ENCODE measurements at regions not wholly inside any gene's neighbourhood (a gene's known extent, or its start where the extent isn't known, plus 50 kb on each side); places are given as distances from the start of the nearest gene placed in this dataset.

DNA sequence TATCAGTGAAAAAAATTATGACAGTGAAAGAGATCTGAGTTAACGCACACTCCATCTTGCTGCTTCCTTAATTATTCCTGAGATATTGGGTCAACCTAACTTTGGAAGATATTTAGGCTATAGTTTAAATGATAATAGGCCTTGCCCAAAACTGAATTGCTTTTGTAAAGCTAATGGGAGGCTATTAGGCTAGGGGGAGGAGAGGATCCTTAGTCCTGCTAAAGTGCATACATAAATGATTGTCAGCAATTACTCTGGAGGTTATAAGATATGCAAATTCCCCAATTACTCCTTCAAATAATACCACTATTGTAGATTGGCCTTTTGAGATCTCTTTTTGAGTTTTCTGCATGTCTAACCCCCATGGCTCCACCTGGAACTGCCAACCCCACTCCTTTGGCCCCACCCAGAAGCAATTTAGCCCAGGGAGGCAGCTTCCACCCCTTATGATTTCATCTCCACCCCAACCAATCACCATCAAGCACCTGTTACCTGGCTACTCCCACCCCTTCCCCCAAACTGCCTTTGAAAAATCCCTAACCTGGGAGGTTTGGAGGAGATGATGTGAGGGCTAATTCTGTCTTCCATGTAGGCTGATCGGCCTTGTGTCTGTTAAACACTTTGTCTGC lies 509.3 kb upstream of the TGFBR2 start:
- no peak overlapping the region for H3K4me3 ChIP-seq (ENCODE audit: insufficient read depth, low read length, poor library complexity, severe bottlenecking)
- no peaks in the 10 kb centered on the region for H3K27me3 ChIP-seq (ENCODE audit: low read length)
- no peaks in the 10 kb centered on the region for H3K9me2 ChIP-seq (replicated peaks; ENCODE audit: insufficient read depth, low read length)
- no peak overlapping the region for H3K4me2 ChIP-seq (ENCODE audit: low read depth, low read length, poor library complexity, severe bottlenecking)
- no peak overlapping the region for H2AFZ ChIP-seq (ENCODE audit: low read depth, low read length, severe bottlenecking)
- H3K36me3 ChIP-seq (ENCODE audit: low read length), result no peaks in the 10 kb centered on the region
- no peak for TF ChIP-seq EZH2phosphoT487 (conservative IDR thresholded peaks at IDR 0.05; ENCODE audit: low read length)
- TF ChIP-seq, protein P1, sequence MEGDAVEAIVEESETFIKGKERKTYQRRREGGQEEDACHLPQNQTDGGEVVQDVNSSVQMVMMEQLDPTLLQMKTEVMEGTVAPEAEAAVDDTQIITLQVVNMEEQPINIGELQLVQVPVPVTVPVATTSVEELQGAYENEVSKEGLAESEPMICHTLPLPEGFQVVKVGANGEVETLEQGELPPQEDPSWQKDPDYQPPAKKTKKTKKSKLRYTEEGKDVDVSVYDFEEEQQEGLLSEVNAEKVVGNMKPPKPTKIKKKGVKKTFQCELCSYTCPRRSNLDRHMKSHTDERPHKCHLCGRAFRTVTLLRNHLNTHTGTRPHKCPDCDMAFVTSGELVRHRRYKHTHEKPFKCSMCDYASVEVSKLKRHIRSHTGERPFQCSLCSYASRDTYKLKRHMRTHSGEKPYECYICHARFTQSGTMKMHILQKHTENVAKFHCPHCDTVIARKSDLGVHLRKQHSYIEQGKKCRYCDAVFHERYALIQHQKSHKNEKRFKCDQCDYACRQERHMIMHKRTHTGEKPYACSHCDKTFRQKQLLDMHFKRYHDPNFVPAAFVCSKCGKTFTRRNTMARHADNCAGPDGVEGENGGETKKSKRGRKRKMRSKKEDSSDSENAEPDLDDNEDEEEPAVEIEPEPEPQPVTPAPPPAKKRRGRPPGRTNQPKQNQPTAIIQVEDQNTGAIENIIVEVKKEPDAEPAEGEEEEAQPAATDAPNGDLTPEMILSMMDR (IDR thresholded peaks at IDR 0.05; ENCODE audit: insufficient read depth, low read length, poor library complexity, severe bottlenecking), result no peak
- H3K9me3 ChIP-seq (ENCODE audit: insufficient read depth, low read length), result no peaks in the 10 kb centered on the region
- H4K20me1 ChIP-seq (ENCODE audit: low read depth, low read length), result no peaks in the 10 kb centered on the region
- H3F3A ChIP-seq (ENCODE audit: insufficient read depth), result no peaks in the 10 kb centered on the region
- H3K27ac ChIP-seq (ENCODE audit: low read depth, low read length), result no peak overlapping the region
- no peak overlapping the region for H3K9ac ChIP-seq (ENCODE audit: low read length)
- no peaks in the 10 kb centered on the region for H3K79me2 ChIP-seq (ENCODE audit: insufficient read depth, low read length)

DNA sequence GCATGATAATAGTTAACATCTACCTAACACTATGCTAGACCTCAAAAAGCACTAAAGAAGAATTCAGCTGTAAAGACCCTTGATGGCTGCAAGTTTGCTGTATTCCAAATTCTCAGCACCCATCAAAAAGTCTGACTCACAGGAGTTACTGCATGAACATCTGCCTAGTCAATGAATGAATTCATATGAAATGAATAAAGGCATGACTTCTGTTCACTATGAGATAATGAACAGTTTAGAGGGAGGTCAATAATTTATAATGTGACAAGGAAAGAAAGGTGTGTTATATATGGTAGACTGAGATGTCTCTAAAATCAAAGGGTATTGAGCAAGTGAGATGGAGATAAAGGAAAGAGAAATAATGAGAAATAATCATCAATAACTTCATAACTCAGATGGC lies 508.2 kb upstream of the TGFBR2 start:
- no peak overlapping the region for H3K9ac ChIP-seq (ENCODE audit: low read length)
- no peak overlapping the region for H3K4me2 ChIP-seq (ENCODE audit: low read depth, low read length, poor library complexity, severe bottlenecking)
- H3K27ac ChIP-seq (ENCODE audit: low read depth, low read length), result no peak overlapping the region
- no peaks in the 10 kb centered on the region for H3F3A ChIP-seq (ENCODE audit: insufficient read depth)
- no peaks in the 10 kb centered on the region for H3K27me3 ChIP-seq (ENCODE audit: low read length)
- H4K20me1 ChIP-seq (ENCODE audit: low read depth, low read length), result no peaks in the 10 kb centered on the region
- no peak overlapping the region for H2AFZ ChIP-seq (ENCODE audit: low read depth, low read length, severe bottlenecking)
- H3K9me2 ChIP-seq (replicated peaks; ENCODE audit: insufficient read depth, low read length), result no peaks in the 10 kb centered on the region
- H3K4me3 ChIP-seq (ENCODE audit: insufficient read depth, low read length, poor library complexity, severe bottlenecking), result no peak overlapping the region
- no peaks in the 10 kb centered on the region for H3K9me3 ChIP-seq (ENCODE audit: insufficient read depth, low read length)
- H3K36me3 ChIP-seq (ENCODE audit: low read length), result no peaks in the 10 kb centered on the region
- no peaks in the 10 kb centered on the region for H3K79me2 ChIP-seq (ENCODE audit: insufficient read depth, low read length)
- TF ChIP-seq, protein P1 (IDR thresholded peaks at IDR 0.05; ENCODE audit: insufficient read depth, low read length, poor library complexity, severe bottlenecking), result no peak
- TF ChIP-seq EZH2phosphoT487 (conservative IDR thresholded peaks at IDR 0.05; ENCODE audit: low read length), result no peak

DNA sequence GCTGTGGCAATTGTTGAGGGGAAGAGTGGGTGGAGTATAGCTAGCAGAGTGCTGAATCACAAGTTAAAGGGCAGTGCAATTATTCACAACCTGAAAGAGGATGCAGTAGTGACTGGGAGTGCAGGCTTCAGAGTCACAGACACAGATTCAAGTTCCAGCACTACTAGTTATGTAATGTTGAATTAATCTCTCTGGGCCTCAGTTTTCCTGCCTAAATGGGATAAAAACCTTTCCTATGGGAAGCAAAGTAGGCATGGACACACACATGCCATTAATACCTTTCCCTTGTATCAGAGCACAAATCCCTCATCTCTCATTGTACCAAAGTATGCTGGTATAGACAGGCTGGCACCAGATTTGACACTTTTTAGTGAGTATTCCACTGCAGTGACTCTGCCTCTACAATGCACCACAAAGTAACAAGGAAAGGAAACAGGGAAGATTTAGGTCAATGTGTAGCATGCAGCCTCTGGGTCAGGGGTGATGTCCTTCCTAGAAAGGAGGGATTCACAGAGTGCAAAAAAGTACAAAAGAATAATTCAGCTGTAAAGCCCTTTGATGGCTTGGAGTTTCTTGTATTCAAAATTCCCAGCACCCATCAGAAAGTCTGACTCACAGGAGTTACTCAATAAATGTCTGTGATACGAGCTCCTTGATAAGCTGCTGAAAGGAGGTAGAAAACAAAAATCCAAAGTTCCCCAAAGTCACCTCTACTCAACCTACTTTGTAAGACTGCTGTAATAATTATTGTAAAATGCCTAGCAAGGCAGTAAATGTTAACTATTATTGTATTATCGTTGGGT lies 507.5 kb upstream of the TGFBR2 start:
- Histone ChIP-seq H3F3A (ENCODE audit: insufficient read depth) (no peaks in the 10 kb centered on the region), H3K9me2 (replicated peaks; ENCODE audit: insufficient read depth, low read length) (no peaks in the 10 kb centered on the region), H3K9me3 (ENCODE audit: insufficient read depth, low read length) (no peaks in the 10 kb centered on the region), H4K20me1 (ENCODE audit: low read depth, low read length) (no peaks in the 10 kb centered on the region), H3K27me3 (ENCODE audit: low read length) (no peaks in the 10 kb centered on the region), H2AFZ (ENCODE audit: low read depth, low read length, severe bottlenecking) (no peak overlapping the region), H3K27ac (ENCODE audit: low read depth, low read length) (no peak overlapping the region), H3K79me2 (ENCODE audit: insufficient read depth, low read length) (no peaks in the 10 kb centered on the region), H3K4me3 (ENCODE audit: insufficient read depth, low read length, poor library complexity, severe bottlenecking) (no peak overlapping the region), H3K36me3 (ENCODE audit: low read length) (no peaks in the 10 kb centered on the region), H3K9ac (ENCODE audit: low read length) (no peak overlapping the region), H3K4me2 (ENCODE audit: low read depth, low read length, poor library complexity, severe bottlenecking) (no peak overlapping the region)
- TF ChIP-seq EZH2phosphoT487 (conservative IDR thresholded peaks at IDR 0.05; ENCODE audit: low read length), result no peak
- TF ChIP-seq, protein P1 (IDR thresholded peaks at IDR 0.05; ENCODE audit: insufficient read depth, low read length, poor library complexity, severe bottlenecking), result no peak

Data from SU-DHL-6 (cell line).